ENCODE measurements at regions not wholly inside any gene's neighbourhood (a gene's known extent, or its start where the extent isn't known, plus 50 kb on each side); places are given as distances from the start of the nearest gene placed in this dataset.
"Not testable (repeated sequence)": the region's sequence is repeated elsewhere in the genome, so short reads cannot be mapped to it uniquely, and the experiment has no call there.

DNA sequence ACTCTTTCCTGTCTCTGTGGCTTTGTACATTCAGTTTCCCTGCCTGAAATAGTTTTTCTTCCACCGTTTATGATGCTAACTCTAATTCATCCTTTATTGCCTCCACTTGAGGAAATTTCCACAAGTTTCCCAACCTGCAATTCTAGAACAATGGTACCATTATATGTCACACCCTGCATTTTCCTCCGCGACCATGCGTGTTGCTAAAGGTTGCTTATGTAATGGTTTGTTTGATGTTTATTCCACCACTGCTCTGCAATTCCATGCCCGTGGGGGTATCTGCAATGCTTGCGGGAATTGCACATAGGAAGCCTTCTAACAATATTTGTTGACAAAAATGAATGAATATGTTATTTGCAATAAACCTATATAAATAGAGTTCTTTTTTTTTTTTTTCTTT, 69.5 kb upstream of the ST8SIA6 start:
- DNase-seq (ENCODE audit: extremely low spot score): no peak
- ChIA-PET CTCF (no interaction called here), POLR2A (no interaction called here)
- TF ChIP-seq, protein P1, sequence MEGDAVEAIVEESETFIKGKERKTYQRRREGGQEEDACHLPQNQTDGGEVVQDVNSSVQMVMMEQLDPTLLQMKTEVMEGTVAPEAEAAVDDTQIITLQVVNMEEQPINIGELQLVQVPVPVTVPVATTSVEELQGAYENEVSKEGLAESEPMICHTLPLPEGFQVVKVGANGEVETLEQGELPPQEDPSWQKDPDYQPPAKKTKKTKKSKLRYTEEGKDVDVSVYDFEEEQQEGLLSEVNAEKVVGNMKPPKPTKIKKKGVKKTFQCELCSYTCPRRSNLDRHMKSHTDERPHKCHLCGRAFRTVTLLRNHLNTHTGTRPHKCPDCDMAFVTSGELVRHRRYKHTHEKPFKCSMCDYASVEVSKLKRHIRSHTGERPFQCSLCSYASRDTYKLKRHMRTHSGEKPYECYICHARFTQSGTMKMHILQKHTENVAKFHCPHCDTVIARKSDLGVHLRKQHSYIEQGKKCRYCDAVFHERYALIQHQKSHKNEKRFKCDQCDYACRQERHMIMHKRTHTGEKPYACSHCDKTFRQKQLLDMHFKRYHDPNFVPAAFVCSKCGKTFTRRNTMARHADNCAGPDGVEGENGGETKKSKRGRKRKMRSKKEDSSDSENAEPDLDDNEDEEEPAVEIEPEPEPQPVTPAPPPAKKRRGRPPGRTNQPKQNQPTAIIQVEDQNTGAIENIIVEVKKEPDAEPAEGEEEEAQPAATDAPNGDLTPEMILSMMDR (IDR thresholded peaks at IDR 0.05; ENCODE audit: control extremely low read depth, extremely low read depth, low read depth, missing control alignments): no peak

GRCh38 chr10:17523246-17523753, 68.9 kb upstream of the ST8SIA6 start:
- TF ChIP-seq, protein P1 (IDR thresholded peaks at IDR 0.05; ENCODE audit: control extremely low read depth, extremely low read depth, low read depth, missing control alignments): no peak
- CTCF ChIA-PET: no interaction called here
- no peak for DNase-seq (ENCODE audit: extremely low spot score)
- POLR2A ChIA-PET: no interaction called here

GRCh38 chr10:17522269-17522668, 67.9 kb upstream of the ST8SIA6 start:
- DNase-seq (ENCODE audit: extremely low spot score); POLR2A ChIA-PET; CTCF ChIA-PET: not testable (repeated sequence)

DNA sequence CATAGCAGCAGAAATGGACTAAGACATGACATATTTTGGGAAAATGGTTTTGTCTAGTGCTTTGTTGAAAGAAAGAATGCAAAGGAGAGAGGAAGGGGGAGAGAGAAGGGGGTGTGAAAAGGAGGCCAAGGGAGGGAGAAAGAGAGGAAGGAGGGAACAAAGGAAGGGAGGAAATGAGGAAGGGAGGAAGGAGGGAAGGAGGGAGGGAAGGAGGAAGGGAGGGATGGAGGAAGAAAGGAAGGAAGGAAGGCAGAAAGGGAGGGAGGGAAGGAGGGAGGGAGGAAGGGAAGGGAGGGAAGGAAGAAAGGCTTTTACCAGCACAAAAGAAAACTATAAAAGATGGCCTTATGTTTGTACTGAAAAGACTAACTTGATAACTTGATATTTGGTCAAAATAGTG, 65.1 kb upstream of the ST8SIA6 start:
- no peak for DNase-seq (ENCODE audit: extremely low spot score)
- ChIA-PET POLR2A (no interaction called here), CTCF (no interaction called here)
- TF ChIP-seq, protein P1 (IDR thresholded peaks at IDR 0.05; ENCODE audit: control extremely low read depth, extremely low read depth, low read depth, missing control alignments): no peak

- POLR2A ChIA-PET: no interaction called here
- TF ChIP-seq, protein P1 (IDR thresholded peaks at IDR 0.05; ENCODE audit: control extremely low read depth, extremely low read depth, low read depth, missing control alignments): no peak
- no peak for DNase-seq (ENCODE audit: extremely low spot score)
- CTCF ChIA-PET: interaction anchor here (1.0 to 1.1 kb wide), 2 partner anchors 28 to 142 kb away, joined by 3 read pairs; no protein-coding TSS in a partner anchor
These were observed 63.9 kb upstream of the ST8SIA6 start for GRCh38 chr10:17518338-17518737.

GRCh38 chr10:17516376-17516775, 62.0 kb upstream of the ST8SIA6 start:
- no peak for DNase-seq (ENCODE audit: extremely low spot score)
- TF ChIP-seq, protein P1 (IDR thresholded peaks at IDR 0.05; ENCODE audit: control extremely low read depth, extremely low read depth, low read depth, missing control alignments): no peak
- POLR2A ChIA-PET: no interaction called here
- CTCF ChIA-PET: interaction anchor here (1.4 kb wide), 1 partner anchor 13 kb away, joined by 3 read pairs; no protein-coding TSS in a partner anchor

- no peak for DNase-seq (ENCODE audit: extremely low spot score)
- TF ChIP-seq, protein P1 (IDR thresholded peaks at IDR 0.05; ENCODE audit: control extremely low read depth, extremely low read depth, low read depth, missing control alignments): no peak
- CTCF ChIA-PET: no interaction called here
- POLR2A ChIA-PET: no interaction called here
These were observed 58.1 kb upstream of the ST8SIA6 start for GRCh38 chr10:17512341-17513001.

Measured in GM10248 (cell line).